ENCODE measurements at regions not wholly inside any gene's neighbourhood (a gene's known extent, or its start where the extent isn't known, plus 50 kb on each side); places are given as distances from the start of the nearest gene placed in this dataset.

DNA sequence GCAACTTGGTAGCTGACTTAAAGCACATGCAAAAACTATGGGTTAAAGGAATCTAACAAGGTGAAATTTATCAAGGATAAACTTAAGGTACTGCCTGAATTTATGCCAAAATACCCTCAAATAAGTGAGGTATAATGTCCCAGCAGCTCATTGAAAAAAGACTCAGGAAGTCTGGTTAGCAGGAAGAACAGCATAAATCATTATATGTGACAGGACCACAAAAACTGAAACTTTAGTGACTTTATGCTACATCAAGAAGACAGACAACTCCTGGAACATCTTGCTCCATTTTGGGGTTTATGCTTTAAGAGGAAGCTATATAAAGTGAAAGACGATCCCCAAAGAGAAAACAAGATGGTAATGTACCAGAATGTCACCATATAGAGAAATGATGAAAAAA lies 282.4 kb upstream of the ZNF462 start:
- Histone ChIP-seq H3K79me2 (ENCODE audit: control insufficient read depth in 1 of 2, insufficient read depth in 2 of 2, low read length in 2 of 2) (no peaks in the 10 kb centered on the region), H2BK120ac (replicated peaks; ENCODE audit: low read depth, low read length) (no peak overlapping the region), H3K23ac (ENCODE audit: insufficient read length) (no peak overlapping the region), H3K18ac (ENCODE audit: extremely low read depth, low read length) (no peak overlapping the region), H4K91ac (replicated peaks; ENCODE audit: insufficient read length, low read length) (no peak overlapping the region), H2AK5ac (ENCODE audit: low read depth, low read length) (no peak overlapping the region), H2BK5ac (ENCODE audit: low read depth, low read length) (no peak overlapping the region), H3K4me1 (replicated peaks in 1 of 4; ENCODE audit: control insufficient read depth in 3 of 4, insufficient read depth in 4 of 4, low read length in 3 of 4) (no peaks in the 10 kb centered on the region), H3K9ac (replicated peaks in 1 of 4; ENCODE audit: extremely low read depth in 1 of 4, low read depth in 3 of 4, low read length in 3 of 4) (no peak overlapping the region), H4K8ac (ENCODE audit: extremely low read depth, insufficient read depth, low read length) (no peak overlapping the region), H3K4me2 (ENCODE audit: insufficient read depth in 1 of 2, low read depth in 2 of 2, low read length in 2 of 2) (no peak overlapping the region), H3K56ac (replicated peaks; ENCODE audit: insufficient read length, low read depth, low read length) (no peak overlapping the region), H4K20me1 (replicated peaks in 1 of 2; ENCODE audit: control insufficient read depth in 1 of 2, insufficient read depth in 2 of 2, low read length in 2 of 2) (no peaks in the 10 kb centered on the region), H3K14ac (ENCODE audit: insufficient read length) (no peak overlapping the region), H3K27me3 (replicated peaks in 1 of 4; ENCODE audit: control insufficient read depth in 3 of 4, extremely low read depth in 1 of 4, insufficient read depth in 3 of 4, low read length in 3 of 4) (no peaks in the 10 kb centered on the region), H3K23me2 (ENCODE audit: low read depth, low read length) (no peaks in the 10 kb centered on the region), H2BK15ac (ENCODE audit: low read length) (no peak overlapping the region), H4K5ac (ENCODE audit: insufficient read length, low read depth, low read length) (no peak overlapping the region), H2BK12ac (ENCODE audit: low read depth, low read length) (no peak overlapping the region), H2AFZ (ENCODE audit: low read length) (no peak overlapping the region), H2BK20ac (ENCODE audit: low read length) (no peak overlapping the region), H3K79me1 (ENCODE audit: low read depth, low read length) (no peaks in the 10 kb centered on the region), H3K9me3 (ENCODE audit: insufficient read depth in 2 of 2, low read depth in 1 of 2, low read length in 1 of 2) (no peaks in the 10 kb centered on the region), H3K4ac (replicated peaks; ENCODE audit: insufficient read length, low read depth, low read length) (no peak overlapping the region), H3K36me3 (ENCODE audit: control insufficient read depth in 2 of 4, insufficient read depth in 4 of 4, low read length in 3 of 4) (no peaks in the 10 kb centered on the region), H3K4me3 (ENCODE audit: extremely low read depth in 1 of 4, insufficient read depth in 2 of 4, low read depth in 3 of 4, low read length in 4 of 4) (no peak overlapping the region), H3K27ac (ENCODE audit: low read depth, low read length) (no peak overlapping the region)
- CTCF ChIA-PET (ENCODE audit: partially characterized antibody), result no interaction called here
- no peak for TF ChIP-seq JUND (IDR thresholded peaks at IDR 0.05; ENCODE audit: low read length)
- no peak for TF ChIP-seq SP2 (IDR thresholded peaks at IDR 0.05; ENCODE audit: low read length)
- no peak for TF ChIP-seq HDAC6 (IDR thresholded peaks at IDR 0.05; ENCODE audit: low read depth, low read length)
- TF ChIP-seq CEBPB (IDR thresholded peaks at IDR 0.05; ENCODE audit: low read depth, low read length), result no peak
- no peak for TF ChIP-seq RFX5 (IDR thresholded peaks at IDR 0.05; ENCODE audit: borderline replicate concordance, low read depth, low read length)
- no peak for TF ChIP-seq BCL11A (IDR thresholded peaks at IDR 0.05; ENCODE audit: low read depth in 2 of 2, low read length in 2 of 2)
- no peak for TF ChIP-seq SP4 (IDR thresholded peaks at IDR 0.05; ENCODE audit: low read length)
- TF ChIP-seq, protein P1, sequence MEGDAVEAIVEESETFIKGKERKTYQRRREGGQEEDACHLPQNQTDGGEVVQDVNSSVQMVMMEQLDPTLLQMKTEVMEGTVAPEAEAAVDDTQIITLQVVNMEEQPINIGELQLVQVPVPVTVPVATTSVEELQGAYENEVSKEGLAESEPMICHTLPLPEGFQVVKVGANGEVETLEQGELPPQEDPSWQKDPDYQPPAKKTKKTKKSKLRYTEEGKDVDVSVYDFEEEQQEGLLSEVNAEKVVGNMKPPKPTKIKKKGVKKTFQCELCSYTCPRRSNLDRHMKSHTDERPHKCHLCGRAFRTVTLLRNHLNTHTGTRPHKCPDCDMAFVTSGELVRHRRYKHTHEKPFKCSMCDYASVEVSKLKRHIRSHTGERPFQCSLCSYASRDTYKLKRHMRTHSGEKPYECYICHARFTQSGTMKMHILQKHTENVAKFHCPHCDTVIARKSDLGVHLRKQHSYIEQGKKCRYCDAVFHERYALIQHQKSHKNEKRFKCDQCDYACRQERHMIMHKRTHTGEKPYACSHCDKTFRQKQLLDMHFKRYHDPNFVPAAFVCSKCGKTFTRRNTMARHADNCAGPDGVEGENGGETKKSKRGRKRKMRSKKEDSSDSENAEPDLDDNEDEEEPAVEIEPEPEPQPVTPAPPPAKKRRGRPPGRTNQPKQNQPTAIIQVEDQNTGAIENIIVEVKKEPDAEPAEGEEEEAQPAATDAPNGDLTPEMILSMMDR (IDR thresholded peaks at IDR 0.05; ENCODE audit: control extremely low read depth in 1 of 3, insufficient read depth in 1 of 3, low read depth in 1 of 3, low read length in 3 of 3), result no peak
- no peak for TF ChIP-seq SRF (IDR thresholded peaks at IDR 0.05; ENCODE audit: low read depth, low read length)
- TF ChIP-seq SIN3A (conservative IDR thresholded peaks at IDR 0.05 in 1 of 2, IDR thresholded peaks at IDR 0.05 in 1 of 2; ENCODE audit: low read depth in 1 of 2, low read length in 2 of 2), result no peak
- TF ChIP-seq YY1 (IDR thresholded peaks at IDR 0.05; ENCODE audit: low read depth, low read length), result no peak
- TF ChIP-seq TBP (IDR thresholded peaks at IDR 0.05; ENCODE audit: low read depth, low read length), result no peak
- TF ChIP-seq TAF7 (optimal IDR thresholded peaks at IDR 0.05; ENCODE audit: borderline replicate concordance, low read depth, low read length), result no peak
- no peak for TF ChIP-seq CREB1 (IDR thresholded peaks at IDR 0.05)
- TF ChIP-seq EGR1 (IDR thresholded peaks at IDR 0.05; ENCODE audit: borderline replicate concordance, low read depth, low read length), result no peak
- no peak for FAIRE-seq
- POLR2A ChIA-PET (ENCODE audit: partially characterized antibody), result no interaction called here
- no peak for DNase-seq (ENCODE audit: low read depth in 1 of 2, low spot score in 2 of 2)
- 85% methylated on average over 1 of the region's 1 CpG; no CpG with 5 or more reads in 1 of the 2 experiments for WGBS, 2 experiments (ENCODE audit: extremely low coverage in 1 of 2, insufficient coverage in 1 of 2, insufficient read length in 1 of 2, insufficient replicate concordance in 2 of 2, low coverage in 1 of 2, low lambda C conversion rate in 2 of 2, missing lambda C conversion rate in 1 of 2)

Measured in H1 (cell line).